T-helper 2 cell treated with Interferon-gamma antibody and Interleukin-4, amounts not matched to agents 5 μg/mL and 100 μg/mL, for 36 hours (primary cell): ENCODE measurements at regions not wholly inside any gene's neighbourhood (a gene's known extent, or its start where the extent isn't known, plus 50 kb on each side); places are given as distances from the start of the nearest gene placed in this dataset.
"Not testable (repeated sequence)": the region's sequence is repeated elsewhere in the genome, so short reads cannot be mapped to it uniquely, and the experiment has no call there.

ENCODE experiments used
- DNase-seq: peaks from one replicate; pipeline ENCODE4 v3.0.0; 2021; ENCODE audit warnings: low spot score
- H3K27ac Mint-ChIP-seq: one replicate; pipeline ENCODE4 v1.8.0; 2021; ENCODE audit warnings: mild to moderate bottlenecking, mixed read lengths
- H3K27me3 Mint-ChIP-seq: one replicate; pipeline ENCODE4 v1.8.0; 2021; ENCODE audit warnings: low read depth, mixed read lengths
- H3K36me3 Mint-ChIP-seq: one replicate; pipeline ENCODE4 v1.8.0; 2021; ENCODE audit warnings: low read depth, mixed read lengths
- H3K4me1 Mint-ChIP-seq: one replicate; pipeline ENCODE4 v1.8.0; 2021; ENCODE audit warnings: low read depth, mixed read lengths
- H3K4me3 Mint-ChIP-seq: one replicate; pipeline ENCODE4 v1.8.0; 2022; ENCODE audit warnings: mild to moderate bottlenecking, moderate library complexity, mixed read lengths
- H3K9me3 Mint-ChIP-seq: one replicate; pipeline ENCODE4 v1.8.0; 2021; ENCODE audit warnings: mixed read lengths

DNA sequence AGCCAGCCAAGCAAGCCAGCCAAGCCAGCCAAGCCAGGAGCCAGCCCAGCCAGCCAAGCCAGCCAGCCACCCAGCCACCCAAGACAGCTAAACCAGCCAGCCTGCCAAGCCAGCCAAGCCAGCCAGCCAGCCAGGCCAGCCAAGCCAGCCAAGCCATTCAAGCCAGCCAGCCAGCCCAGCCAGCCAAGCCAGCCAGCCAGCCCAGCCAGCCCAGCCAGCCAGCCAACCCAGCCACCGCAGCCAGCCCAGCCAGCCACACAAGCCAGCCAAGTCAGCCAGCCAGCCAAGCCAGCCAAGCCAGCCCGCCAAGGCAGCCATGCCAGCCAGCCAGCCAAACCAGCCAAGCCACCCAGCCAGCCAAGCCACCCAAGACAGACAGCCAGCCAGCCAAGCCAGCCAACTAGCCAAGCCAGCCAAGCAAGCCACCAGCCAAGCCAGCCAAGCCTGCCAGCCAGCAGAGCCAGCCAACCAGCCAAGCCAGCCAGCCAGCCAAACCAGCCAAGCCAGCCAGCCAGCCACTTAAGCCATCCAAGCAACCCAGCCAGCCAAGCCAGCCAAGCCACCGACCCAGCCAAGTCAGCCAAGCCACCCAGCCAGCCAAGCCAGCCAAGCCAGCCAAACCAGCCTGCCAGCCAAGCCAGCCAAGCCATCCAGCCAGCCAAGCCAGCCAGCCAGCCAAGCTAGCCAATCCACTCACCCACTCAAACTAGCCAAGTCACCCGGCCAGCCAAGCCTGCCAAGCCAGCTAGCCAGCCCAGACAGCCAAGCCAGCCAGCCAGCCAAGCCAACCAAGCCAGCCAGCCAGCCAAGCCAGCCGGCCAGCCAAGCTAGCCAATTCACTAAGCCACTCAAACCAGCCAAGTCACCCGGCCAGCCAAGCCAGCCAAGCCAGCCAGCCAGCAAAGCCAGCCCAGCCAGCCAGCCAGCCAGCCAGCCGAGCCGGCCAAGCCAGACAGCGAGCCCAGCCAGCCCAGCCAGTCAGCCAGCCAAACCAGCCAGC, 328.8 kb upstream of the PLGLB2 start:
- not testable (repeated sequence) for H3K4me3 Mint-ChIP-seq, DNase-seq, H3K9me3 Mint-ChIP-seq, H3K4me1 Mint-ChIP-seq, H3K36me3 Mint-ChIP-seq, H3K27ac Mint-ChIP-seq, H3K27me3 Mint-ChIP-seq

DNA sequence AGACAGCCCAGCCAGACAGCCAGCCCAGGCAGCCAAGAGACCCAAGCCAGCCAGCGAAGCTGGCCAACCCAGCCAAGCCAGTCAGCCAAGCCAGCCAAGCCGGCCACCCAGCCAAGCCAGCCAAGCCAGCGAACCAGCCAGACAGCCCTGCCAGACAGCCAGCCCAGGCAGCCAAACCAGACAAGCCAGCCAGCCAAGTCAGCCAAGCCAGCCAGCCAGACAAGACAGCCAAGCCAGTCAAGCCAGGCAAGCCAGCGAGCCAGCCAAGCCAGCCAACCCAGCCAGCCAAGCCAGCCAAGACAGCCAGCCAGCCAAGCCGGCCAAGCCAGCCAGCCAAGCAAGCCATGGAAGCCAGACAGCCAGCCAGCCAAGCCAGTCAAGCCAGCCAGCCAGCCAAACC, 327.9 kb upstream of the PLGLB2 start:
- H3K9me3 Mint-ChIP-seq, H3K27ac Mint-ChIP-seq, H3K4me1 Mint-ChIP-seq, H3K4me3 Mint-ChIP-seq, H3K36me3 Mint-ChIP-seq, H3K27me3 Mint-ChIP-seq, DNase-seq: not testable (repeated sequence)

DNA sequence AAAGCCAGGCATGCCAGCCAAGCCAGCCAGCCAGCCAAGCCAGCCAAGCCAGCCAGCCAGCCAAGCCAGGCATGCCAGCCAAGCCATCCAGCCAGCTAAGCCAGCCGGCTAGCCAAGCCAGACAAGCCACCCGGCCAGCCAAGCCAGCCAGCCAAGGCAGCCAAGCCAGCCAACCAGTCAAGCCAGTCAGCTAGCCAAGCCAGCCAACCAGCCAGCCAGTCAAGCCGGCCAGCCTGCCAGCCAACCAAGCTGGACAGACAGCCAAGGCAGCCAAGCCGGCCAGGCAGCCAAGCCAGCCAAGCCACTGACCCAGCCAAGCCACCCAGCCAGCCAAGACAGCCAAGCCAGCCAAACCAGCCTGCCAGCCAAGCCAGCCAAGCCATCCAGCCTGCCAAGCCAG, 326.9 kb upstream of the PLGLB2 start:
- not testable (repeated sequence) for H3K4me3 Mint-ChIP-seq, H3K27ac Mint-ChIP-seq, H3K9me3 Mint-ChIP-seq

DNA sequence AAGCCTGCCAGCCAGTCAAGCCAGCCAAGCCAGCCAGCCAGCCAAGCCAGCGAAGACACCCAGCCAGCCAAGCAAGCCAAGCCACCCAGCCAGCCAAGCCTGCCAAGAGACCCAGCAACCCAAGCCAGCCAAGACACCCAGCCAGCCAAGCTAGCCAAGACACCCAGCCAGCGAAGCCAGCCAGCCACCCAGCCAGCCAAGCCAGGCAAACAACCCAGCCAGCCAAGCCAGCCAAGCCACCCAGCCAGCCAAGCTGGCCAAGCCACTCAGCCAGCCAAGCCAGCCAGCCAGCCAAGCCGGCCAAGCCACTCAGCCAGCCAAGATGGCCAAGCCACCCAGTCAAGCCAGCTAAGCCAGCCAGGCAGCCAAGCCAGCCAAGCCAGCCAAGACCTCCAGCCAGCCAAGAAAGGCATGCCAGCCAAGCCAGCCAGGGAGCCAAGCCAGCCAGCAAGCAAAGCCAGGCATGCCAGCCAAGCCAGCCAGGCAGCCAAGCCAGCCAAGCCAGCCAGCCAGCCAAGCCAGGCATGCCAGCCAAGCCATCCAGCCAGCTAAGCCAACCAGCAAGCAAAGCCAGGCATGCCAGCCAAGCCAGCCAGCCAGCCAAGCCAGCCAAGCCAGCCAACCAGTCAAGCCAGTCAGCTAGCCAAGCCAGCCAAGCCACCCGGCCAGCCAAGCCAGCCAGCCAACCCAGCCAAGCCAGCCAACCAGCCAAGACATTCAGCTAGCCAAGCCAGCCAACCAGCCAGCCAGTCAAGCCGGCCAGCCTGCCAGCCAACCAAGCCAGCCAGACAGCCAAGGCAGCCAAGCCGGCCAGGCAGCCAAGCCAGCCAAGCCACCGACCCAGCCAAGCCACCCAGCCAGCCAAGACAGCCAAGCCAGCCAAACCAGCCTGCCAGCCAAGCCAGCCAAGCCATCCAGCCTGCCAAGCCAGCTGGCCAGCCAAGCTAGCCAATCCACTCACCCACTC, 323.8 kb upstream of the PLGLB2 start:
- DNase-seq, H3K4me3 Mint-ChIP-seq, H3K36me3 Mint-ChIP-seq, H3K9me3 Mint-ChIP-seq, H3K27me3 Mint-ChIP-seq, H3K27ac Mint-ChIP-seq, H3K4me1 Mint-ChIP-seq: not testable (repeated sequence)

More for the DNA sequence above, 326.9 kb upstream of the PLGLB2 start:
- not testable (repeated sequence) for H3K36me3 Mint-ChIP-seq, DNase-seq, H3K27me3 Mint-ChIP-seq, H3K4me1 Mint-ChIP-seq

DNA sequence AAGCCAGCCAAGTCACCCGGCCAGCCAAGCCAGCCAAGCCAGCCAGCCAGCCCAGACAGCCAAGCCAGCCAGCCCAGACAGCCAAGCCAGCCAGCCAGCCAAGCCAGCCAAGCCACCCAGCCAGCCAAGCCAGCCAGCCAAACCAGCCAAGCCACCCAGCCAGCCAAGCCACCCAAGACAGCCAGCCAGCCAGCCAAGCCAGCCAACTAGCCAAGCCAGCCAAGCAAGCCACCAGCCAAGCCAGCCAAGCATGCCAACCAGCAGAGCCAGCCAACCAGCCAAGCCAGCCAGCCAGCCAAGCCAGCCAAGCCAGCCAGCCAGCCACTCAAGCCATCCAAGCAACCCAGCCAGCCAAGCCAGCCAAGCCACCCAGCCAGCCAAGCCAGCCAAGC, 323.1 kb upstream of the PLGLB2 start:
- H3K36me3 Mint-ChIP-seq, DNase-seq, H3K4me1 Mint-ChIP-seq, H3K27me3 Mint-ChIP-seq, H3K4me3 Mint-ChIP-seq, H3K27ac Mint-ChIP-seq, H3K9me3 Mint-ChIP-seq: not testable (repeated sequence)

DNA sequence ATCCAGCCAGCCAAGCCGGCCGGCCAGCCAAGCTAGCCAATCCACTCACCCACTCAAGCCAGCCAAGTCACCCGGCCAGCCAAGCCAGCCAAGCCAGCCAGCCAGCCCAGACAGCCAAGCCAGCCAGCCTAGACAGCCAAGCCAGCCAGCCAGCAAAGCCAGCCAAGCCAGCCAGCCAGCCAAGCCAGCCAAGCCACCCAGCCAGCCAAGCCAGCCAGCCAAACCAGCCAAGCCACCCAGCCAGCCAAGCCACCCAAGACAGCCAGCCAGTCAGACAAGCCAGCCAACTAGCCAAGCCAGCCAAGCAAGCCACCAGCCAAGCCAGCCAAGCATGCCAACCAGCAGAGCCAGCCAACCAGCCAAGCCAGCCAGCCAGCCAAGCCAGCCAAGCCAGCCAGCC, 322.7 kb upstream of the PLGLB2 start:
- not testable (repeated sequence) for H3K36me3 Mint-ChIP-seq, H3K4me1 Mint-ChIP-seq, H3K9me3 Mint-ChIP-seq, H3K27me3 Mint-ChIP-seq, H3K27ac Mint-ChIP-seq, DNase-seq, H3K4me3 Mint-ChIP-seq

DNA sequence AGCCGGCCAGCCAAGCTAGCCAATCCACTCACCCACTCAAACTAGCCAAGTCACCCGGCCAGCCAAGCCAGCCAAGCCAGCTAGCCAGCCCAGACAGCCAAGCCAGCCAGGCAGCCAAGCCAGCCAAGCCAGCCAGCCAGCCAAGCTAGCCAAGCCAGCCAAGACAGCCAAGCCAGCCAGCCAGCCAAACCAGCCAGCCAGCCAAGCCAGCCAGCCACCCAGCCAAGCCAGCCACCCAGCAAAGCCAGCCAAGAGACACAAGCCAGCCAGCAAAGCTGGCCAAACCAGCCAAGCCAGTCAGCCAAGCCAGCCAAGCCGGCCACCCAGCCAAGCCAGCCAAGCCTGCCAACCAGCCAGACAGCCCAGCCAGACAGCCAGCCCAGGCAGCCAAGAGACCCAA, 322.2 kb upstream of the PLGLB2 start:
- DNase-seq, H3K27me3 Mint-ChIP-seq, H3K27ac Mint-ChIP-seq, H3K4me3 Mint-ChIP-seq, H3K9me3 Mint-ChIP-seq, H3K36me3 Mint-ChIP-seq, H3K4me1 Mint-ChIP-seq: not testable (repeated sequence)

DNA sequence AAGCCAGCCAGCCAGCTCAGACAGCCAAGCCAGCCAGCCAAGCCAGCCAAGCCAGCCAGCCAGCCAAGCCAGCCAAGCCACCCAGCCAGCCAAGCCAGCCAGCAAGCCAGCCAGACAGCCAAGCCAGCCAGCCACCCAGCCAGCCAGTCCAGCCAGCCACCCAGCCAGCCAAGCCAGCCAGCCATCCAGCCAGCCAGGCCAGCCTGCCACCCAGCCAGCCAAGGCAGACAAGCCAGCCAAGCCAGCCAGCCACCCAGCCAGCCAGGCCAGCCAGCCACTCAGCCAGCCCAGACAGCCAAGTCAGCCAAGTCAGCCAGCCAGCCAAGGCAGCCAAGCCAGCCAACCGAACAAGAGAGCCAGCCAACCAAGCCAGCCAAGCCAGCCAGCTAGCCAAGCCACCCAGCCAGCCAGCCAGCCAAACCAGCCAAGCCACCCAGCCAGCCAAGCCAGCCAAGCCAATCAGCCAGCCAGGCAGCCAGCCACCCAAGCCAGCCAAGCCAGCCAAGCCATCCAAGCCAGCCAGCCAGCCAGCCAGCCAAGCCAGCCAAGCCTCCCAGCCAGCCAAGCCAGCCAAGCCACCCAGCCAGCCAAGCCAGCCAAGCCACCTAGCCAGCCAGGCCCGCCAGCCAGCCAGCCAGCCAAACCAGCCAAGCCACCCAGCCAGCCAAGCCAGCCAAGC, 319.3 kb upstream of the PLGLB2 start:
- H3K9me3 Mint-ChIP-seq, H3K4me1 Mint-ChIP-seq, H3K36me3 Mint-ChIP-seq, H3K27me3 Mint-ChIP-seq, H3K27ac Mint-ChIP-seq, DNase-seq, H3K4me3 Mint-ChIP-seq: not testable (repeated sequence)

DNA sequence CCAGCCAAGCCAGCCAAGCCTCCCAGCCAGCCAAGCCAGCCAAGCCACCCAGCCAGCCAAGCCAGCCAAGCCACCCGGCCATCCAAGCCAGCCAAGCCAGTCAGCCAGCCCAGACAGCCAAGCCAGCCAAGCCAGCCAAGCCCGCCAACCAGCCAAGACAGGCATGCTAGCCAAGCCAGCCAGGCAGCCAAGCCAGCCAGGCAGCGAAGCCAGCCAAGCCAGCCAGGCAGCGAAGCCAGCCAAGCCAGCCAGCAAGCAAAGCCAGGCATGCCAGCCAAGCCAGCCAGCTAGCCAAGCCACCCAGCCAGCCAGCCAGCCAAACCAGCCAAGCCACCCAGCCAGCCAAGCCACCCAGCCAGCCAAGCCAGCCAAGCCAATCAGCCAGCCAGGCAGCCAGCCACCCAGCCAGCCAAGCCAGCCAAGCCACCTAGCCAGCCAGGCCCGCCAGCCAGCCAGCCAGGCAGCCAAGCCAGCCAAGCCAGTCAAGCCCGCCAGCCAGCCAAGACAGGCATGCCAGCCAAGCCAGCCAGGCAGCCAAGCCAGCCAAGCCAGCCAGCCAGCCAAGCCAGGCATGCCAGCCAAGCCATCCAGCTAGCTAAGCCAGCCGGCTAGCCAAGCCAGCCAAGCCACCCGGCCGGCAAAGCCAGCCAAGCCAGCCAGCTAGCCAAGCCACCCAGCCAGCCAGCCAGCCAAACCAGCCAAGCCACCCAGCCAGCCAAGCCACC, 318.5 kb upstream of the PLGLB2 start:
- H3K9me3 Mint-ChIP-seq, H3K4me3 Mint-ChIP-seq, H3K27ac Mint-ChIP-seq, H3K36me3 Mint-ChIP-seq, DNase-seq, H3K27me3 Mint-ChIP-seq, H3K4me1 Mint-ChIP-seq: not testable (repeated sequence)

DNA sequence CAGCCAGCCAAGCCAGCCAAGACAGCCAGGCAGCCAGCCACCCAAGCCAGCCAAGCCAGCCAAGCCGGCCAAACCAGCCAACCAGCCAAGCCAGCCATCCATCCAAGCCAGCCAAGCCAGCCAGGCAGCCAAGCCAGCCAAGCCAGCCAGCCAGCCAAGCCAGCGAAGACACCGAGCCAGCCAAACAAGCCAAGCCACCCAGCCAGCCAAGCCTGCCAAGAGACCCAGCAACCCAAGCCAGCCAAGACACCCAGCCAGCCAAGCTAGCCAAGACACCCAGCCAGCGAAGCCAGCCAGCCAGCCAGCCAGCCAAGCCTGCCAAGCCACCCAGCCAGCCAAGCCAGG, 318.0 kb upstream of the PLGLB2 start:
- H3K9me3 Mint-ChIP-seq, H3K36me3 Mint-ChIP-seq, H3K4me1 Mint-ChIP-seq, DNase-seq, H3K27me3 Mint-ChIP-seq, H3K4me3 Mint-ChIP-seq, H3K27ac Mint-ChIP-seq: not testable (repeated sequence)

DNA sequence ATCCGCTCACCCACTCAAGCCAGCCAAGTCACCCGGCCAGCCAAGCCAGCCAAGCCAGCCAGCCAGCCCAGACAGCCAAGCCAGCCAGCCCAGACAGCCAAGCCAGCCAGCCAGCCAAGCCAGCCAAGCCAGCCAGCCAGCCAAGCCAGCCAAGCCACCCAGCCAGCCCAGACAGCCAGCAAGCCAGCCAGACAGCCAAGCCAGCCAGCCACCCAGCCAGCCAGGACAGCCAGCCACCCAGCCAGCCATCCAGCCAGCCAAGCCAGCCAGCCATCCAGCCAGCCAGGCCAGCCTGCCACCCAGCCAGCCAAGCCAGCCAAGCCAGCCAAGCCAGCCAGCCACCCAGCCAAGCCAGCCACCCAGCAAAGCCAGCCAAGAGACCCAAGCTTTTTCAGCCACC, 316.8 kb upstream of the PLGLB2 start:
- DNase-seq, H3K9me3 Mint-ChIP-seq, H3K27ac Mint-ChIP-seq, H3K36me3 Mint-ChIP-seq, H3K4me3 Mint-ChIP-seq, H3K27me3 Mint-ChIP-seq, H3K4me1 Mint-ChIP-seq: not testable (repeated sequence)

DNA sequence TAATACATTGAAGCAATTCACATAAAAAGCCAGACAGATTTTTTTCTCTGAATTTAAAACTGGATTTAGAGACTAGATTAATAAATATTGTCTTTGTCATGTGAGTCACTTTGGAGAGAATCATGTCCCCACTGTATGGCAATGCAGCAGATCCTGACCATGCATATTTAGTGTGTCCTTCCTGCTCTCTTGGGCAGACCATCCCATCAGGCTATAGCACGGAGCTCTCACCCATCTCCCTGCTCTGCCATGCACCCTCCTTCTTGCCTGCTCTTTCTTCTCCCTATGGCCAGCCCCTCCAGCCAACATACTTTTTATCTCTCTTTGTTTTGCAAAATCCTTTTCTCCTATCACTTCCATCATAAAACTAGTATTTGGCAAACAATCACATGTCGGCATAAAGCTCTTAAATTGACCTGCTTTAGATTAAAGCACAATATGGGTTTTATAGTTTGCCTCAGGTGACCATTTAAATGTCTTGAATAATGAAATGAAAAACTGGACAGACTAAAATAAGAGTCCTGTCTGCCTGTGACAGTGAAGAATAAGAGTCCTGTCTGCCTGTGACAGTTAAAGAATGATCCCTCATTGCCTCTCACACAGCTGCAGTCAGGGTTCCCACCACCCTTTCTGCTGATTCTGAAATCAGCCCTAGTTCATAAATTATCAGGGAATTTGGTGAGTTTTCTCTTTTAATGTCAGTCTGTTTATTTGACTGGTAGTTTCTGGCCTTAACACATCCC, 315.0 kb upstream of the PLGLB2 start:
- H3K4me3 Mint-ChIP-seq, DNase-seq, H3K4me1 Mint-ChIP-seq, H3K36me3 Mint-ChIP-seq, H3K27ac Mint-ChIP-seq, H3K27me3 Mint-ChIP-seq, H3K9me3 Mint-ChIP-seq: not testable (repeated sequence)

DNA sequence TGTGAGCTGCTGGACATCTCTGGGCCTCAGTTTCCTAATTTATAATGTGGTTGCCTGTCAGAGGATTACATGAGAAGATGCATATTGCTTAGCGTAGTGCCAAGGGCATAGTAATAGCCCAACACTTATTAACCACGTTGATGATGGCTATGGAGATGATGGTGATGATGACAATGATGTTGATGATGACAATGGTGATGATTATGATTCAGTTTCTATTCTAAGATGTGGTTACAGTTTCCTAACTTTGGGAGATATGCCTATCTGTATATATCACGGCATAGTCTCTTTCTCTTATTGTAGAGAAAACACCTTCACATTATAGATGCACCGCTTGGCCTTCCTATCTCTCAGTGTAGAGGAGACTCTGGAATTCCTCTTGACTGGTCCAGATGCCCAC, 311.9 kb upstream of the PLGLB2 start:
- not testable (repeated sequence) for H3K36me3 Mint-ChIP-seq, H3K4me1 Mint-ChIP-seq, H3K9me3 Mint-ChIP-seq

More for the DNA sequence above, 311.9 kb upstream of the PLGLB2 start:
- DNase-seq, H3K27me3 Mint-ChIP-seq, H3K4me3 Mint-ChIP-seq, H3K27ac Mint-ChIP-seq: not testable (repeated sequence)
